ENCODE measurements at regions not wholly inside any gene's neighbourhood (a gene's known extent, or its start where the extent isn't known, plus 50 kb on each side); places are given as distances from the start of the nearest gene placed in this dataset.
"Not testable (repeated sequence)": the region's sequence is repeated elsewhere in the genome, so short reads cannot be mapped to it uniquely, and the experiment has no call there.

DNA sequence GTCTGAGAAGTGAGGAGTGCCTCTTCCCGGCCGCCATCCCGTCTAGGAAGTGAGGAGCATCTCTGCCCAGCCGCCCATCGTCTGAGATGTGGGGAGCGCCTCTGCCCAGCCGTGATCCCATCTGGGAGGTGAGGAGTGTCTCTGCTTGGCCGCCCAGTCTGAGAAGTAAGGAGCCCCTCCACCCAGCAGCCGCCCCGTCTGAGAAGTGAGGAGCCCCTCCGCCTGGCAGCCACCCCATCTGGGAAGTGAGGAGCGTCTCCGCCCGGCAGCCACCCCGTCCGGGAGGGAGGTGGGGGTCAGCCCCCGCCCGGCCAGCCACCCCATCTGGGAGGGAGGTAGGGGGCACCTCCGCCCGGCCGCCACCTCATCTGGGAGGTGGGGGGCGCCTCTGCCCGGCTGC, 940.2 kb downstream of the PRIM2 start:
- TF ChIP-seq, protein P1, sequence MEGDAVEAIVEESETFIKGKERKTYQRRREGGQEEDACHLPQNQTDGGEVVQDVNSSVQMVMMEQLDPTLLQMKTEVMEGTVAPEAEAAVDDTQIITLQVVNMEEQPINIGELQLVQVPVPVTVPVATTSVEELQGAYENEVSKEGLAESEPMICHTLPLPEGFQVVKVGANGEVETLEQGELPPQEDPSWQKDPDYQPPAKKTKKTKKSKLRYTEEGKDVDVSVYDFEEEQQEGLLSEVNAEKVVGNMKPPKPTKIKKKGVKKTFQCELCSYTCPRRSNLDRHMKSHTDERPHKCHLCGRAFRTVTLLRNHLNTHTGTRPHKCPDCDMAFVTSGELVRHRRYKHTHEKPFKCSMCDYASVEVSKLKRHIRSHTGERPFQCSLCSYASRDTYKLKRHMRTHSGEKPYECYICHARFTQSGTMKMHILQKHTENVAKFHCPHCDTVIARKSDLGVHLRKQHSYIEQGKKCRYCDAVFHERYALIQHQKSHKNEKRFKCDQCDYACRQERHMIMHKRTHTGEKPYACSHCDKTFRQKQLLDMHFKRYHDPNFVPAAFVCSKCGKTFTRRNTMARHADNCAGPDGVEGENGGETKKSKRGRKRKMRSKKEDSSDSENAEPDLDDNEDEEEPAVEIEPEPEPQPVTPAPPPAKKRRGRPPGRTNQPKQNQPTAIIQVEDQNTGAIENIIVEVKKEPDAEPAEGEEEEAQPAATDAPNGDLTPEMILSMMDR (IDR thresholded peaks at IDR 0.05): not testable (repeated sequence)
- not testable (repeated sequence) for TF ChIP-seq POLR2A, EP300, POLR2AphosphoS5 (IDR thresholded peaks at IDR 0.05)
